Prostate gland (tissue), 2 donors: ENCODE measurements at regions not wholly inside any gene's neighbourhood (a gene's known extent, or its start where the extent isn't known, plus 50 kb on each side); places are given as distances from the start of the nearest gene placed in this dataset.

ENCODE experiments used
- POLR2A ChIP-seq: fragments of 450-650 bp; IDR thresholded peaks from one replicate; pipeline ENCODE4 v1.6.1; 2016; ENCODE audit warnings: antibody characterized with exemption, mild to moderate bottlenecking
- POLR2AphosphoS5 ChIP-seq: sonication (generic); formaldehyde crosslinking; IDR thresholded peaks from one replicate; pipeline ENCODE4 v1.6.1; 2017; ENCODE audit warnings: antibody characterized with exemption
- TF ChIP-seq, protein P1 (sequence below), 4 experiments: fragments of 200-600 bp in 2 of 4; fragments of 450-650 bp in 2 of 4; sonication (generic) in 2 of 4; IDR thresholded peaks; 1 replicate in 3 of 4; 2 replicates in 1 of 4; pipeline ENCODE4 v1.5.1; 2016 to 2019; ENCODE audit warnings: antibody characterized with exemption in 4 of 4, mild to moderate bottlenecking in 2 of 4, moderate library complexity in 2 of 4

DNA sequence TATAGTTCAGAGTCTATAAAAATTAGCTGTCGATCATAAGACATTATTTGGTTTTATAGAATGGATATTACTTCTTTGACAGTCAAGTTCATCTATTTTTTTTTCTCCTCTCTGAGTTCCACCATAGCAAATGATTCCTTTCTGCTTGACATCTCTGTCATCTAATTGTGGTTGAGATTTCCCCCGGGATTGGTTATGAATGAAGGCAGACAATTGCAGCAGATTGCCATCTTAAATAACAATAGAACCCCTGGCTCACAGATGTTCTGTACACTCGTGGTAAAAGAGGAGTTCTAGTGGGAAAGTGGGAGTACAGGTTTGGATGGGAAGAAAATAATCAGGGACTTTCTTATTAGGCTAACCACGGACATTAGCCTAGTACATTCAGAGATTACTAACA is 292.1 kb upstream of the NRXN1 start:
- no peak for TF ChIP-seq POLR2A
- TF ChIP-seq, protein P1, sequence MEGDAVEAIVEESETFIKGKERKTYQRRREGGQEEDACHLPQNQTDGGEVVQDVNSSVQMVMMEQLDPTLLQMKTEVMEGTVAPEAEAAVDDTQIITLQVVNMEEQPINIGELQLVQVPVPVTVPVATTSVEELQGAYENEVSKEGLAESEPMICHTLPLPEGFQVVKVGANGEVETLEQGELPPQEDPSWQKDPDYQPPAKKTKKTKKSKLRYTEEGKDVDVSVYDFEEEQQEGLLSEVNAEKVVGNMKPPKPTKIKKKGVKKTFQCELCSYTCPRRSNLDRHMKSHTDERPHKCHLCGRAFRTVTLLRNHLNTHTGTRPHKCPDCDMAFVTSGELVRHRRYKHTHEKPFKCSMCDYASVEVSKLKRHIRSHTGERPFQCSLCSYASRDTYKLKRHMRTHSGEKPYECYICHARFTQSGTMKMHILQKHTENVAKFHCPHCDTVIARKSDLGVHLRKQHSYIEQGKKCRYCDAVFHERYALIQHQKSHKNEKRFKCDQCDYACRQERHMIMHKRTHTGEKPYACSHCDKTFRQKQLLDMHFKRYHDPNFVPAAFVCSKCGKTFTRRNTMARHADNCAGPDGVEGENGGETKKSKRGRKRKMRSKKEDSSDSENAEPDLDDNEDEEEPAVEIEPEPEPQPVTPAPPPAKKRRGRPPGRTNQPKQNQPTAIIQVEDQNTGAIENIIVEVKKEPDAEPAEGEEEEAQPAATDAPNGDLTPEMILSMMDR (IDR thresholded peaks at IDR 0.05), result no peak
- no peak for TF ChIP-seq POLR2AphosphoS5
